ENCODE measurements at regions not wholly inside any gene's neighbourhood (a gene's known extent, or its start where the extent isn't known, plus 50 kb on each side); places are given as distances from the start of the nearest gene placed in this dataset.

DNA sequence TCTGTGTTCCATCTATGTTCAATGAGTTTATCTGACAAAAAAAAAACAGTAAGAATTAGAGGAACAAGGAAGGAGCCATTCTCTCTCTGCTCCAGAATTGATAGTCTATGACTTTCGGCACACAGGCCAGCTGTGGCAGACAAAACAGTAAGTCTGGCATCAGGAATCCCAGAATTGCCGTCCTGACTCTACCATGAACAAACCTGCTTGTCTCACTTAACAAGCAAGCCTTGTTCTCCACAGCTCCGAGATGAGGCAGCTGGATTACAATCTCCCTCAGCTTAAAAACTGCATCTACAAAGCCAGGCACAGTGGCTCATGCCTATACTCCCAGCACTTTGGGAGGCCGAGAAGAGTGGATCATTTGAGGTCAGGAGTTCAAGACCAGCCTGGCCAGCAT lies 153.6 kb upstream of the TMCC3 start:
- H3K4me3 ChIP-seq: no peak overlapping the region
- FAIRE-seq (no peak), DNase-seq (ENCODE audit: low read depth in 1 of 2, low spot score in 1 of 2) (no peak), ATAC-seq (no peak)
- POLR2A ChIA-PET: no interaction called here
- WGBS (ENCODE audit: missing lambda C conversion rate): 25% methylated on average over 4 of the region's 4 CpGs
- no peaks in the 10 kb centered on the region for H3K9me3 ChIP-seq
- H3K4me2 ChIP-seq: no peak overlapping the region
- H3K27ac ChIP-seq: no peak overlapping the region
- TF ChIP-seq FOXS1 (CRISPR knock-in tag; IDR thresholded peaks at IDR 0.05): no peak
- no peak for TF ChIP-seq NFE2L2 (conservative IDR thresholded peaks at IDR 0.05; ENCODE audit: low read length)
- no peak for TF ChIP-seq HES2 (IDR thresholded peaks at IDR 0.05)
- no peak for TF ChIP-seq NR3C1 (IDR thresholded peaks at IDR 0.05)
- no peak for TF ChIP-seq HOXB5 (CRISPR knock-in tag; IDR thresholded peaks at IDR 0.05)
- TF ChIP-seq HOXA7 (CRISPR knock-in tag; IDR thresholded peaks at IDR 0.05): no peak
- CTCF ChIA-PET: interaction anchor here (0.7 to 1.2 kb wide), 2 partner anchors 176 to 200 kb away, joined by 3 read pairs; no protein-coding TSS in a partner anchor
- no peaks in the 10 kb centered on the region for H3K4me1 ChIP-seq

- no peak overlapping the region for H3K4me3 ChIP-seq
- no peak overlapping the region for H3K27ac ChIP-seq
- no peaks in the 10 kb centered on the region for H3K9me3 ChIP-seq
- TF ChIP-seq MYC (IDR thresholded peaks at IDR 0.05; ENCODE audit: borderline replicate concordance, low read length) (no peak), RARB (CRISPR knock-in tag; IDR thresholded peaks at IDR 0.05) (no peak), CBX8 (IDR thresholded peaks at IDR 0.05) (no peak), RNF2 (IDR thresholded peaks at IDR 0.05; ENCODE audit: borderline replicate concordance, low read depth) (no peak), CHD4 (IDR thresholded peaks at IDR 0.05; ENCODE audit: borderline replicate concordance) (no peak), GATA3 (IDR thresholded peaks at IDR 0.05; ENCODE audit: borderline replicate concordance) (no peak), RCOR1 (IDR thresholded peaks at IDR 0.05; ENCODE audit: low read depth, low read length) (no peak), CHD2 (IDR thresholded peaks at IDR 0.05; ENCODE audit: low read length, partially characterized antibody) (no peak), HDAC2 (IDR thresholded peaks at IDR 0.05) (no peak), ATOH8 (CRISPR knock-in tag; IDR thresholded peaks at IDR 0.05; ENCODE audit: low read depth) (no peak), POLR2A (IDR thresholded peaks at IDR 0.05; ENCODE audit: low read length) (no peak), MAFK (IDR thresholded peaks at IDR 0.05; ENCODE audit: partially characterized antibody) (no peak), SMC3 (IDR thresholded peaks at IDR 0.05) (no peak), BCL3 (IDR thresholded peaks at IDR 0.05) (no peak), NR3C1 (IDR thresholded peaks at IDR 0.05) (no peak)
- H3K4me1 ChIP-seq: no peaks in the 10 kb centered on the region
- 59% methylated on average over 3 of the region's 3 CpGs for WGBS (ENCODE audit: missing lambda C conversion rate)
- no peak overlapping the region for H3K4me2 ChIP-seq
- CTCF ChIA-PET: no interaction called here
- POLR2A ChIA-PET: no interaction called here
- ATAC-seq: no peak
- FAIRE-seq: no peak
- no peak for DNase-seq (ENCODE audit: low read depth in 1 of 2, low spot score in 1 of 2)
Observed at GRCh38 chr12:94802796-94803195, 152.4 kb upstream of the TMCC3 start.

DNA sequence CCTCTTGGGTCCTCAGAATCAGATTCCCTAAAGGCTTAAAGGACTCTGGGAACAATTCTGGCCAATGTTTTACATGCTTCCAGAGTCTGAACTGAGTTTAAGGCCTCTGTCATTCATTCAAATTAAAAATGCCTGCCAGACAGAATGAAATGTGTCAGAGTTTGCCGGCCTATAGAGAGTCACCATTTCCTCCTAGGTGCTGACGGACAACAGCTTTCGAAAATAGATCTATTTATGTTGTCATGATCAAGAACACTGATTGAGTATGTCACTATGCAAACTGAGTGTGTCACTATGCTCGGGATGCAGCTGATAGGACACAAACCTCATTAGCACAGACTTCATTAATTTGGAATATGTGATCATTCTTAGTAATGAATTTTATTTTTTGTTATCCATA lies 151.4 kb upstream of the TMCC3 start:
- no peak for TF ChIP-seq RCOR1 (IDR thresholded peaks at IDR 0.05; ENCODE audit: low read depth, low read length)
- Histone ChIP-seq H3K9me3 (no peaks in the 10 kb centered on the region), H3K4me2 (no peak overlapping the region), H3K4me1 (no peaks in the 10 kb centered on the region), H3K4me3 (no peak overlapping the region), H3K27ac (no peak overlapping the region)
- DNase-seq (ENCODE audit: low read depth in 1 of 2, low spot score in 1 of 2): no peak
- ChIA-PET POLR2A (no interaction called here), CTCF (no interaction called here)
- 51% methylated on average over 4 of the region's 4 CpGs for WGBS (ENCODE audit: missing lambda C conversion rate)
- ATAC-seq: no peak
- no peak for FAIRE-seq

GRCh38 chr12:94799136-94799535 lies 148.8 kb upstream of the TMCC3 start:
- ATAC-seq (no peak), FAIRE-seq (no peak), DNase-seq (ENCODE audit: low read depth in 1 of 2, low spot score in 1 of 2) (no peak)
- H3K4me2 ChIP-seq: no peak overlapping the region
- POLR2A ChIA-PET: no interaction called here
- no peak overlapping the region for H3K4me3 ChIP-seq
- no peak for TF ChIP-seq MYC (IDR thresholded peaks at IDR 0.05; ENCODE audit: borderline replicate concordance, low read length)
- no peak for TF ChIP-seq HOXB5 (CRISPR knock-in tag; IDR thresholded peaks at IDR 0.05)
- no peak for TF ChIP-seq EHMT2 (IDR thresholded peaks at IDR 0.05; ENCODE audit: low read depth)
- no peak for TF ChIP-seq POLR2A (IDR thresholded peaks at IDR 0.05; ENCODE audit: low read length)
- TF ChIP-seq SREBF2 (IDR thresholded peaks at IDR 0.05): no peak
- TF ChIP-seq ESRRA (IDR thresholded peaks at IDR 0.05; ENCODE audit: borderline replicate concordance, low read length): no peak
- TF ChIP-seq HEYL (CRISPR knock-in tag; IDR thresholded peaks at IDR 0.05): no peak
- no peak for TF ChIP-seq KDM5A (IDR thresholded peaks at IDR 0.05)
- TF ChIP-seq JUNB (IDR thresholded peaks at IDR 0.05): no peak
- no peak for TF ChIP-seq NR3C1 (IDR thresholded peaks at IDR 0.05)
- no peak for TF ChIP-seq MAZ (IDR thresholded peaks at IDR 0.05; ENCODE audit: borderline replicate concordance, low read depth, low read length)
- no peak overlapping the region for H3K27ac ChIP-seq
- WGBS (ENCODE audit: missing lambda C conversion rate): 13% methylated on average over 2 of the region's 2 CpGs
- H3K9me3 ChIP-seq: no peaks in the 10 kb centered on the region
- CTCF ChIA-PET: interaction anchor here (1.6 kb wide), 1 partner anchor 11 kb away, joined by 5 read pairs; no protein-coding TSS in a partner anchor
- H3K4me1 ChIP-seq: peaks cover 9% of the 10 kb centered on the region; the same call in 1 of the 3 replicates
